Calu3 (cell line): ENCODE measurements at regions not wholly inside any gene's neighbourhood (a gene's known extent, or its start where the extent isn't known, plus 50 kb on each side); places are given as distances from the start of the nearest gene placed in this dataset.

Source experiments
- BruUV-seq: library from RNA; stranded (reverse); fragments of 400-500 nt; replicated peaks from 2 replicates; lab custom pipeline; 2021; lab: Mats Ljungman, UMichigan
- CTCF ChIA-PET: fragments of 300-600 bp; sonication (Branson Sonifier 250); formaldehyde crosslinking; loops from one replicate; lab custom pipeline; 2022; ENCODE audit warnings: antibody characterized with exemption; lab: Charles Lee
- DNase-seq: peaks from one replicate; pipeline ENCODE4 v3.0.0; 2022
- H3K27ac Mint-ChIP-seq: one replicate; pipeline ENCODE4 v1.8.0; 2022; ENCODE audit warnings: mixed read lengths; ENCODE audit not compliant: unreplicated experiment
- H3K27me3 Mint-ChIP-seq: one replicate; pipeline ENCODE4 v1.8.0; 2022; ENCODE audit warnings: mixed read lengths; ENCODE audit not compliant: unreplicated experiment
- H3K36me3 Mint-ChIP-seq: one replicate; pipeline ENCODE4 v1.8.0; 2022; ENCODE audit warnings: mild to moderate bottlenecking, moderate library complexity, mixed read lengths; ENCODE audit not compliant: insufficient read depth, unreplicated experiment
- H3K4me1 Mint-ChIP-seq: one replicate; pipeline ENCODE4 v1.8.0; 2022; ENCODE audit warnings: mild to moderate bottlenecking, low read depth, mixed read lengths; ENCODE audit not compliant: unreplicated experiment
- H3K4me3 Mint-ChIP-seq: one replicate; pipeline ENCODE4 v1.8.0; 2022; ENCODE audit warnings: mild to moderate bottlenecking, low read depth, moderate library complexity, mixed read lengths; ENCODE audit not compliant: unreplicated experiment
- H3K9me3 Mint-ChIP-seq: one replicate; pipeline ENCODE4 v1.8.0; 2022; ENCODE audit warnings: low read depth, mixed read lengths; ENCODE audit not compliant: unreplicated experiment
- CTCF ChIP-seq: fragments of 200-600 bp; IDR thresholded peaks from one replicate; pipeline ENCODE4 v1.8.0; 2022; ENCODE audit warnings: antibody characterized with exemption; ENCODE audit not compliant: unreplicated experiment
- intact Hi-C: fragments of 100-400 bp; cut with micrococcal nuclease; formaldehyde crosslinking; loops from one replicate; pipeline ENCODE4 v1.10.0; 2022; ENCODE audit not compliant: unreplicated experiment

GRCh38 chr12:76208129-76208528 lies 123.6 kb upstream of the NAP1L1 start:
- CTCF ChIA-PET = no interaction called here
- Mint-ChIP-seq H3K4me1 (no peaks in the 10 kb centered on the region), H3K36me3 (no peaks in the 10 kb centered on the region), H3K9me3 (peaks cover 3% of the 10 kb centered on the region), H3K27ac (no peak overlapping the region), H3K4me3 (no peak overlapping the region), H3K27me3 (no peaks in the 10 kb centered on the region)
- TF ChIP-seq CTCF = no peak
- no TSS peak for BruUV-seq
- intact Hi-C loops = no loop called here
- DNase-seq = no peak

GRCh38 chr12:76206677-76207072 lies 122.2 kb upstream of the NAP1L1 start:
- no TSS peak for BruUV-seq
- H3K4me1 Mint-ChIP-seq = no peaks in the 10 kb centered on the region
- TF ChIP-seq CTCF = no peak
- H3K9me3 Mint-ChIP-seq = peaks cover 6% of the 10 kb centered on the region
- H3K27me3 Mint-ChIP-seq = no peaks in the 10 kb centered on the region
- H3K27ac Mint-ChIP-seq = no peak overlapping the region
- intact Hi-C loops = no loop called here
- DNase-seq = no peak
- CTCF ChIA-PET = no interaction called here
- H3K4me3 Mint-ChIP-seq = no peak overlapping the region
- H3K36me3 Mint-ChIP-seq = no peaks in the 10 kb centered on the region

GRCh38 chr12:76206039-76206676 lies 121.7 kb upstream of the NAP1L1 start:
- Mint-ChIP-seq H3K36me3 (no peaks in the 10 kb centered on the region), H3K4me1 (peaks cover 4% of the 10 kb centered on the region), H3K27ac (no peak overlapping the region), H3K9me3 (peaks cover 6% of the 10 kb centered on the region), H3K4me3 (no peak overlapping the region), H3K27me3 (no peaks in the 10 kb centered on the region)
- BruUV-seq = no TSS peak
- CTCF ChIA-PET = no interaction called here
- no peak for TF ChIP-seq CTCF
- intact Hi-C loops = no loop called here
- DNase-seq = no peak

GRCh38 chr12:76202621-76203020 lies 118.1 kb upstream of the NAP1L1 start:
- Mint-ChIP-seq H3K4me1 (peaks cover 7% of the 10 kb centered on the region), H3K27ac (no peak overlapping the region), H3K9me3 (peaks cover 13% of the 10 kb centered on the region), H3K4me3 (no peak overlapping the region), H3K27me3 (no peaks in the 10 kb centered on the region), H3K36me3 (no peaks in the 10 kb centered on the region)
- intact Hi-C loops = no loop called here
- DNase-seq = no peak
- TF ChIP-seq CTCF = no peak
- CTCF ChIA-PET = no interaction called here
- BruUV-seq = no TSS peak
